PC-3 (cell line): ENCODE measurements at regions not wholly inside any gene's neighbourhood (a gene's known extent, or its start where the extent isn't known, plus 50 kb on each side); places are given as distances from the start of the nearest gene placed in this dataset.

ENCODE experiments used
- ATAC-seq: fragments of 200-7000 bp; cut with Tn5 transposase; 2 replicates; pipeline ENCODE4 v1.9.1; 2020; ENCODE audit warnings: mild to moderate bottlenecking, moderate library complexity
- BruUV-seq: library from RNA; stranded (reverse); fragments of 400-500 nt; replicated peaks from 2 replicates; lab custom pipeline; 2021; lab: Mats Ljungman, UMichigan
- CTCF ChIA-PET: fragments of 300-600 bp; sonication (Branson Sonifier 250); formaldehyde crosslinking; loops from one replicate; lab custom pipeline; 2022; ENCODE audit warnings: antibody characterized with exemption; lab: Charles Lee
- POLR2A ChIA-PET: fragments of 300-600 bp; sonication (Branson Sonifier 250); formaldehyde crosslinking; loops from one replicate; lab custom pipeline; 2022; ENCODE audit warnings: antibody characterized with exemption; ENCODE audit not compliant: unreplicated experiment; lab: Charles Lee
- DNase-seq: peaks from one replicate; pipeline ENCODE4 v3.0.0-alpha.2; 2015
- H2AFZ ChIP-seq: fragments of 300-600 bp; sonication (generic); 2 replicates; pipeline ENCODE4 v1.6.0; 2016; ENCODE audit warnings: antibody characterized with exemption, low read length
- H3F3A ChIP-seq: fragments of 300-600 bp; sonication (generic); one replicate; pipeline ENCODE4 v1.6.0; 2017; ENCODE audit warnings: antibody characterized with exemption, low read length, control low read depth, mild to moderate bottlenecking; ENCODE audit not compliant: unreplicated experiment
- H3K27ac ChIP-seq: fragments of 300-600 bp; sonication (generic); 2 replicates; pipeline ENCODE4 v1.5.1; 2016; ENCODE audit warnings: mild to moderate bottlenecking, low read length
- H3K27me3 ChIP-seq: fragments of 300-600 bp; sonication (generic); 2 replicates; pipeline ENCODE4 v1.6.1; 2016; ENCODE audit warnings: low read length, mixed read lengths
- H3K36me3 ChIP-seq: fragments of 300-600 bp; sonication (generic); 2 replicates; pipeline ENCODE4 v1.6.1; 2016; ENCODE audit warnings: low read depth, mixed run types, low read length, mixed read lengths
- H3K4me1 ChIP-seq: fragments of 300-600 bp; sonication (generic); 2 replicates; pipeline ENCODE4 v1.5.1; 2016; ENCODE audit warnings: low read length; ENCODE audit not compliant: insufficient read depth
- H3K4me2 ChIP-seq: fragments of 300-600 bp; sonication (generic); 2 replicates; pipeline ENCODE4 v1.6.0; 2016; ENCODE audit warnings: low read length
- H3K4me3 ChIP-seq: fragments of 300-600 bp; sonication (generic); 2 replicates; pipeline ENCODE4 v1.5.1; 2016; ENCODE audit warnings: mild to moderate bottlenecking, low read length, mixed read lengths
- H3K79me2 ChIP-seq: fragments of 300-600 bp; sonication (generic); 2 replicates; pipeline ENCODE4 v1.6.1; 2017; ENCODE audit warnings: low read length, mixed read lengths
- H3K9ac ChIP-seq: fragments of 300-600 bp; sonication (generic); 2 replicates; pipeline ENCODE4 v1.6.0; 2016; ENCODE audit warnings: mild to moderate bottlenecking, low read length
- H3K9me2 ChIP-seq: fragments of 300-600 bp; sonication (generic); replicated peaks from 2 replicates; pipeline ENCODE4 v1.6.1; 2016; ENCODE audit warnings: mixed run types, low read length, mixed read lengths
- H3K9me3 ChIP-seq: fragments of 300-600 bp; sonication (generic); 2 replicates; pipeline ENCODE4 v1.6.1; 2016; ENCODE audit warnings: low read length, mixed read lengths
- H4K20me1 ChIP-seq: fragments of 300-600 bp; sonication (generic); 2 replicates; pipeline ENCODE4 v1.6.1; 2016; ENCODE audit warnings: low read length, mixed read lengths
- EZH2 ChIP-seq: fragments of 300-600 bp; sonication (generic); IDR thresholded peaks from one replicate; pipeline ENCODE4 v1.6.1; 2017; ENCODE audit warnings: antibody characterized with exemption, mild to moderate bottlenecking, low read length; ENCODE audit not compliant: unreplicated experiment
- EZH2phosphoT487 ChIP-seq: fragments of 300-600 bp; sonication (generic); IDR thresholded peaks from 2 replicates; pipeline ENCODE4 v1.6.1; 2018; ENCODE audit warnings: mild to moderate bottlenecking, antibody characterized with exemption, low read length, borderline replicate concordance
- intact Hi-C: fragments of 100-400 bp; cut with micrococcal nuclease; formaldehyde crosslinking; loops from 2 replicates; pipeline ENCODE4 v1.9.0; 2023
- TF ChIP-seq, protein P1 (sequence below): fragments of 300-600 bp; sonication (generic); conservative IDR thresholded peaks from 2 replicates; pipeline ENCODE4 v1.5.1; 2017; ENCODE audit warnings: antibody characterized with exemption, low read depth, mild to moderate bottlenecking, low read length

DNA sequence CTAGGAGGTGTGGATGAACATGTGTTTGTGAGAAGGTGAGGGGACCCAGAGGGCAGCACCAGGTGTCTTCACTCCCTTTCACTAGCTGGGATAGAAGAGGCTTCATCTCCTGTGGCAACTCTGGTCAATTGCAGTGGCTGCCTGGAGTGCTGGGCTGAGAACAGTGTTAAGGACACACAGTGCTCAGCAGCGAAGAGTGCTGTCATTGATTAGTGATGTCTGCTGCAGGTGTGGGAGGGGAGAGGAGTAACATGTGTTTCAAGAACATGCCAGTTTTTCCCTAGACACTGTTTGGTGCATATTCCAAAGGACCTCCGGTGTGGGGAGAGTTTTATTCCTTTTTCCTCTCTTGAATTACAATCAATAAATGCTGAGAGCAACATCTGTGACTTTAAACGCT lies 95.9 kb upstream of the CXCR4 start:
- Histone ChIP-seq H3K4me1 (no peaks in the 10 kb centered on the region), H3K4me3 (no peak overlapping the region), H4K20me1 (no peaks in the 10 kb centered on the region), H2AFZ (no peak overlapping the region), H3K9me3 (no peaks in the 10 kb centered on the region), H3K27me3 (peaks cover 68% of the 10 kb centered on the region), H3F3A (no peaks in the 10 kb centered on the region), H3K27ac (no peak overlapping the region), H3K4me2 (no peak overlapping the region), H3K79me2 (no peaks in the 10 kb centered on the region), H3K36me3 (no peaks in the 10 kb centered on the region), H3K9me2 (no peaks in the 10 kb centered on the region), H3K9ac (no peak overlapping the region)
- intact Hi-C loops, result no loop called here
- ATAC-seq (no peak), DNase-seq (no peak)
- ChIA-PET POLR2A (no interaction called here), CTCF (no interaction called here)
- TF ChIP-seq EZH2 (no peak), EZH2phosphoT487 (no peak)
- TF ChIP-seq, protein P1, sequence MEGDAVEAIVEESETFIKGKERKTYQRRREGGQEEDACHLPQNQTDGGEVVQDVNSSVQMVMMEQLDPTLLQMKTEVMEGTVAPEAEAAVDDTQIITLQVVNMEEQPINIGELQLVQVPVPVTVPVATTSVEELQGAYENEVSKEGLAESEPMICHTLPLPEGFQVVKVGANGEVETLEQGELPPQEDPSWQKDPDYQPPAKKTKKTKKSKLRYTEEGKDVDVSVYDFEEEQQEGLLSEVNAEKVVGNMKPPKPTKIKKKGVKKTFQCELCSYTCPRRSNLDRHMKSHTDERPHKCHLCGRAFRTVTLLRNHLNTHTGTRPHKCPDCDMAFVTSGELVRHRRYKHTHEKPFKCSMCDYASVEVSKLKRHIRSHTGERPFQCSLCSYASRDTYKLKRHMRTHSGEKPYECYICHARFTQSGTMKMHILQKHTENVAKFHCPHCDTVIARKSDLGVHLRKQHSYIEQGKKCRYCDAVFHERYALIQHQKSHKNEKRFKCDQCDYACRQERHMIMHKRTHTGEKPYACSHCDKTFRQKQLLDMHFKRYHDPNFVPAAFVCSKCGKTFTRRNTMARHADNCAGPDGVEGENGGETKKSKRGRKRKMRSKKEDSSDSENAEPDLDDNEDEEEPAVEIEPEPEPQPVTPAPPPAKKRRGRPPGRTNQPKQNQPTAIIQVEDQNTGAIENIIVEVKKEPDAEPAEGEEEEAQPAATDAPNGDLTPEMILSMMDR, result no peak
- BruUV-seq, result no TSS peak

DNA sequence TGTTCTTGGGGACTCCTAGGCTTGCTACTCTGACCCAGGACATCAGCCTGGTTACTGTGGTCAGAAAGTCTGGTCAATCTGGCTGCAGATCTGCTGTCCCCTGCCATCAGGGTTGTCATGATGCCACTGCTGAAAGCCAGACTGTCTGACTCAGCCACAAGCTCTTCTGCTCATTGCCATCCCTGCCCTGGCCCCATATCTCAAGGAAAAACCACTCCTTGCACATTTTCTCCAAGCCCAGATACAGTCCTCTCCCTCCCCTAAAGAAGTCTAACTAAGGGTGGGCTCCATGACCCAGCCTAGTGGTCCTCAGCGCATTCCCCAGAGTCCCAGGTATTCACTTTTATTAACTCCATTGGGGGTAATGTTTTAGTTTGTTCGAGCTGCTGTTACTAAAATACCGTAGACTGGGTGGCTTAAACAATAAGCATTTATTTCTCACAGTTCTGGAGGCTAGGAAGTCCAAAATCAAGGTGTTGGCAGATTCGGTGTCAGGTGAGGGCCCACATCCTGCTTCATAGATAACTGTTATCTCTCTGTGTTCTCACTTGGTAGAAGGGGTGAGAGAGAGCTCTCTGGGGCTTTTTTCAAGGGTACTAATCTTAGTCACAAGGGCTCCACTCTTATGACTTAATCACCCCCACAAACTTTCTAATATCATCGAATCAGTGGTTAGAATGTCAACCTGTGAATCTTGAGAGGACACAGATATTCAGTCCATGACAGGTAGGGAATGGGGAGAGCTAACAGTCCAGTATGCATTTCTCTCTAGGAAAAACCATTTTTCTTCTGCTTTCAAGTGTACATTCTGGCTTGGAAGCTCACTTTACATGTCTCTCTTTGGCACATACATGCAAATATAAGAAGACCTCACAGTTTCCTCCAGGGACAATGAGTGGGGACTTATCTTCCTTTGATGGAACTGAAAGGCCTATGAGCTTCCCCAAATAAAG lies 94.8 kb upstream of the CXCR4 start:
- H3K9ac ChIP-seq, result no peak overlapping the region
- no TSS peak for BruUV-seq
- H2AFZ ChIP-seq, result no peak overlapping the region
- no peaks in the 10 kb centered on the region for H3K36me3 ChIP-seq
- H3K4me1 ChIP-seq, result no peaks in the 10 kb centered on the region
- intact Hi-C loops, result no loop called here
- CTCF ChIA-PET, result no interaction called here
- H3K27me3 ChIP-seq, result peaks cover 74% of the 10 kb centered on the region
- H3K4me3 ChIP-seq, result no peak overlapping the region
- H3K27ac ChIP-seq, result no peak overlapping the region
- no peak for DNase-seq
- POLR2A ChIA-PET, result no interaction called here
- H4K20me1 ChIP-seq, result no peaks in the 10 kb centered on the region
- no peaks in the 10 kb centered on the region for H3F3A ChIP-seq
- ATAC-seq, result no peak
- TF ChIP-seq, protein P1, result no peak
- no peak for TF ChIP-seq EZH2phosphoT487
- TF ChIP-seq EZH2, result no peak
- H3K9me3 ChIP-seq, result no peaks in the 10 kb centered on the region
- H3K9me2 ChIP-seq, result no peaks in the 10 kb centered on the region
- H3K4me2 ChIP-seq, result no peak overlapping the region
- no peaks in the 10 kb centered on the region for H3K79me2 ChIP-seq

DNA sequence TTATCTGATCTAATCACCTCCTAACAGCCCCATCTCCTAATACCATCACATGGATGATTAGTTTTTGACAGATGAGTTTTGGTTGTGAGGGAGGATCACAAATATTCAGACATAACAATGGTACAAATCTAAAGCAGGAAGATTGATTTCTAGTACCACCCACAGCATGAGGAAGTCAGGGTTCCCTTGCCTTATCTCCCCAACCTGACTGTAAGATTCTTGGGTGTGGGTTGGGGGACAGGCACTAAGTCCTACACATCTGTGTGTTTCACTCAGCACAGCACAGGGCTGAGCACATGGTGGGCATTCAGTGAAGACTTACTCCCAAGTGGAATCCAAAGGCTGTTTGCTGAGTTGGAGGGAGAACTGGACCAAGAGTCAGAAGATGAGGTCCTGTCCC lies 93.8 kb upstream of the CXCR4 start:
- Histone ChIP-seq H2AFZ (no peak overlapping the region), H3K27ac (no peak overlapping the region), H3K27me3 (peaks cover 84% of the 10 kb centered on the region), H4K20me1 (no peaks in the 10 kb centered on the region), H3K36me3 (no peaks in the 10 kb centered on the region), H3K4me3 (no peak overlapping the region), H3K9ac (no peak overlapping the region), H3K9me2 (no peaks in the 10 kb centered on the region), H3K9me3 (no peaks in the 10 kb centered on the region), H3K79me2 (no peaks in the 10 kb centered on the region), H3K4me2 (no peak overlapping the region), H3F3A (no peaks in the 10 kb centered on the region), H3K4me1 (no peaks in the 10 kb centered on the region)
- POLR2A ChIA-PET, result no interaction called here
- TF ChIP-seq EZH2phosphoT487 (no peak), EZH2 (no peak)
- TF ChIP-seq, protein P1, result no peak
- CTCF ChIA-PET, result no interaction called here
- ATAC-seq (no peak), DNase-seq (no peak)
- no TSS peak for BruUV-seq
- intact Hi-C loops, result no loop called here
